ENCODE measurements at regions not wholly inside any gene's neighbourhood (a gene's known extent, or its start where the extent isn't known, plus 50 kb on each side); places are given as distances from the start of the nearest gene placed in this dataset.

- no peak for DNase-seq
These were observed 651.1 kb upstream of the ID2 start for GRCh38 chr2:8030573-8031303.

GRCh38 chr2:8031370-8031769, 650.5 kb upstream of the ID2 start:
- no peak for DNase-seq

DNA sequence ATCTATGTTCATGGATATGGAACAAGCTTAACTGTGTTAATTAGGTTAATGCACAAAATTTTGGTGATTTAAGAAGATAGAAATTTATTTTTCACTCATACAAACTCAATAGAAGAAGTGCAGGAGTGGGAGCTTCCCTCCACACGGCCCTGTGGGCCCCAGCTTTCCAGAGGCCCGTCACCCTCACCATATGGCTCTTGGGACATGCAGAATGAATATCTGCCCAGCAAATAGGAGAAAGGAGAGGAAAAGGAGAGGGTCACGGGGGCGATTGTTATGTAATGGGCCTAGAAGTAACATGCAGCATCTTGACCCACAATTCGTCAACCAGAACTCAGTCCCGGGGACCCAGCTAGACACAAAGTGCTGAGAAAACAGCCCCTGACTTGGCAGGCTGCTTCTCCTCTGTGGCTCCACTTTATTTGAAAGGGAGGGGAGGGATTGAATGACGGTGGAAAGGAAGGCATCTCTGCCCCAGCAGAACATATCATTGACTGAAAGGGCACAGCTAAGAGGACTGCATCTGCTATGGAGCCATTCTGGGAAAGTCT, 648.2 kb upstream of the ID2 start:
- DNase-seq, result no peak

DNA sequence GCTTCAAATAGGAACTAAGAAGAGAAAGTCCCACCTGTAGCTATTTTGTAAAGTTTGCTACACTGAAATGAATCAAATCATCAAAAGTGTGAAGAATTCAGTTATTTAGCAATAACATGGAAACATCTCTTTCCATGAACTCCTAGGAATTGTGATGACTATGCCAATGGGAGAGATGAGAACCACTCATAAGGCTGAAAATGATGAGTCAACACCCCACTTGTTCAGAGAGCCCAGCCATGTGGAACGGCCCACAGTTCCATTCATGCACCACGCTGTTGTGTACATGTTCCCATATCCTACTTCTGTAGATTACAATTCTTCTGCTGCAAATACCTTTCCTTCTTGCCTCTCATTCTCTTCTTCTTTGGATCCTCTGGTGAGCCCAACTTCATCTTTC, 645.5 kb upstream of the ID2 start:
- no peak for DNase-seq

GRCh38 chr2:8039732-8040131, 642.1 kb upstream of the ID2 start:
- DNase-seq, result no peak

DNA sequence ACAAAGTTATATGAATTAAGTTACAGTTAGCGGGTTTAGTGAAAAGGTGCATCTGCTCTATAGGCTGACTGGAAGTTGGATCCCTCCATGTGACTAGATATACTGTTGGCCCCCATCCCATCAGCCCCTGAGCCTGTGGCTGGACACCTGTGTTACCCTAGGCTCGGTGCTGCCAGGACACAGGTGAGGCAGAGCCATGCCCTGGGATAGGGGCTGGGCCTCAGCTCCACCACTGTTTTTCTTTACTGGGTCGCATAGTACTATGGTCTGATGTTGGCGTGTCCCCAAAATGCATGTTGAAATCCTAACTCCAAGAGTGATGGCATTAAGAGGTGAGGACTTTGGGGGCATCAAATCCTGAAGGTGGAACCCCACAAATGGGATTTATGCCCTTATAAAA, 638.6 kb upstream of the ID2 start:
- no peak for DNase-seq

DNA sequence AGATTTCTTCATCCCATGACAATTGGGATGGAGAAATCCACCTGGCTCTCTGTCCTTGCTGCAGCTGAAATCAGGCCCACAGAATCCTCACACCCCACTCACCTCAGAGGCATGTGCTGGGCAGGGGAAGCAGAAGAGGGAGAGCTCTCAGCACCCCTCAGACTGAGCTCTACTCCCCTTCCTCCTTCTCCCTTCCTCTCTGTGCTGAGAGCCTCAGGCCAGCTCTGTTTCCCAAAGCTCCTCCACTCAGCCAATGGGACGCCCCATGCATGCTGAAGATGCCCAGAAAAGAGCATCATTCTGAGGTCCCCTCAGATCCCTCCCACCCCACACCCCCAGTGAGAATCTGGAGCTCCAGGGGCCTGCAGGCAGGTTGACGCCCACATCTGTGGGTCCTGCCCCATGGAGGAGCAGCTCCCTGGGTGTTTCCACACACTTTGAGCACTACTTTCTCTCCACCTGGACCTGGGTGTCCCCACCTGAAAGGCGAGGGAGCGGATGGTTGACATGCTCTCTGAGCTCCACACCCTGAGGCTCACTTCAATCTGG, 637.7 kb upstream of the ID2 start:
- no peak for DNase-seq

DNA sequence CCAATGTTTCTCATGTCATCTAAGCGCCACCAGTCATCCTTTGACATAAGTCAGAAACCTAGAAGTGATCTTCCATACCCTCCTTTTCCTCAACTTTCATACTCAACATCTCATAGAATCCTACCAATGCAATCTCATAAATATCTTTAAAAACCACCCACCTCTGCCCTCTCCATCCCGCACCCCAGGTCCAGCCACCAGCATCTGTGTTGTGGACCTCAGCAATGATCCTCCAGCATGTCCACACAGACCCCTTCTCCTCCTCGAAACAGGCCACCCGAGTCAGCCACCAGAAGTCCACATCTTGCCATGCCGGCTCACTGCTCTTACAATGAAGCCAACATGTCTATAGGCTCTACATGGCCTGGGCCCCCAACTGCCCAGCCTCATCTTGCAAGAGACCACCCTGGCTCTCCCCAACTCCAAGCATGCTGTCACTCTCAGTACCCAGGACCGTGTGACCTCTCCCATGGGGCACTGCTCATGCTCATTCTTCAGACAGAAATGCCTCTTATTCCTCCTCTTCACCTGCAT, 636.7 kb upstream of the ID2 start:
- no peak for DNase-seq

DNA sequence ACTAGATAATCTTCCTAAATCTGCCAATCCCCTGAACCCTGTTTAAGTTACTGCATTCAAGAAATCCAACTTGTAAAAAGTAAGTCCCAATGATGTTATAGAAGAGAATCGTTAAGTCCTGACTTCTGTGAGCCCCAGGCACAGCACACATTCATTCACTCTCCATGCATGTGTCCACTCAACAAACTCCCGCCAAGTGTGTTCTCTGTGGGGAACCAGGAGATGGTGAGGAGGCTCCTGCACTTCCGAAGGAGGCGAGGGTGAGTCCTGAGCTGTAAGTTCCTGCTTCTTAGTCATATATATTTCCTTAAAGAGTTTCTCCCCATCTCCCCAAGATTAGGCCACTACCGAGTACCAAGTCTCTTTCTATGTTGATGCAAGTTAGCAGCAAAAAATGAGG, 635.0 kb upstream of the ID2 start:
- DNase-seq, result no peak

- DNase-seq, result no peak
These were observed 632.7 kb upstream of the ID2 start for GRCh38 chr2:8049176-8049575.

DNA sequence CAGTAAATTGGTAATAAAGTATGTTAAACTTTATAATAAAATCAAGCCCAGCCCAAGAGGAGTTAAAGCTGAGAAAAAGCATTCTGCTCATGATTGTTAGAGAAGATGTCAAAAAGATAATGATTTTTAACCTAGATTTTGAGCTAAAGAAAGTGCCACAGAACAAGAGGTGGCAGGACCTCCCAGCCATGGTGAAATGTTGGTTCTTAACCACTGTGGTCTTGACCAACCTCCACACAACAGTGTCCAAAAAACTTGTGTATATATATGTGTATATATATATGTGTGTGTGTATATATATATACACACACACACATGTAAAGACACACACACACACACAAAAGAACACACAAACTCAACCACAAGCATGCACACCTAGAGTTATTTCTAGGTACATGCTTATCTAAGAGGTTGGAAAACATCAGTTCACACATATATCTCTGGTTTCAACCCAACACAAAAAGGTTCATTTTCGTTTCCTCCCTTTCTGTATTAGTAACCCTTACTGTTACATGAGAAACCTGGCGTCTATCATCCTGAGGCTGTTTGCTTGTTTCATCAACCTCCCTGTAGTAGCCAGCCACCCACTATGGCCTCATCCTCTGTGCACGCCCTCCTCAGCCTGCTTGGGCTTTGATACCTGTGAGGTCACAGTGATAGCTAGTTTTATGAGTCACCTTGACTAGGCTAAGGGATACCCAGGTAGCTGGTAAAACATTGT, 631.8 kb upstream of the ID2 start:
- no peak for DNase-seq

DNA sequence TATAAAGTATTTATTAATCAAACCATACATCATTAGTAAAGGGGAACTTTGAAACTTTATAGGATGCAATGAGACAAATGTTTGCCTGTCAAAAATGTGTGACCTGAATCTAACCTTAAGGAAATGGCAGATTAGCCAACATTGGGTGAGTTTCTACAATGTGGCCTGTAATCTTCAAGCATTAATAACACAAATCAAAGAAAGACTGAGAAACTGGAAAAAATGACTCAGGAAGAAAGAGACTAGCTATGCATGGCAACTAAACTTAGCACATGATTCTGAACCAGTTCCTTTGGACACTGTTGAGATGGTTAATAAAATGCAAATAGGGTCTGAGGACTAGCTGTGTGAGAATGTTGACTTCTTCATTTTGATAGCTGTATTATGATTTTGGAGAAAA, 628.6 kb upstream of the ID2 start:
- no peak for DNase-seq

- DNase-seq, result no peak
These were observed 627.8 kb upstream of the ID2 start for GRCh38 chr2:8054070-8054469.

GRCh38 chr2:8058652-8059051, 623.2 kb upstream of the ID2 start:
- no peak for DNase-seq

GRCh38 chr2:8059255-8059654, 622.6 kb upstream of the ID2 start:
- DNase-seq, result no peak

DNA sequence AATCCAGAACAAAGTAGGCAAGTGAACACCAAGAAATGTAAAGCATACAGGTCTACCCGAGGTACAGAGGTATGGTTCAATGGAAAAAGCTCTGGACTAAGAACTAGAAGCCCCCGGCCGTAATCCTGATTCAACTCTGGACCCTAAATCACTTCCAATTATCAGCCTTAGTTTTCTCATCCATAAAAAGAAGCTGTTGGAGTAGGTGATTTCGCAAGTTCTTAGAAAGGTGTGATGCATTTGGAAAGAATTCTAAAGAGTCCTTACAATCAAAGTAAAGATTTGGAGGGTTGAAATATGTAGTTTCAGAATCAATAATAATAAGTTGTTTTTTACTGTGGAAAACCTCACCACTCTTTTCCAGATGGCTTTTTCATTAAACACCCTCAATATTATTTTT, 622.1 kb upstream of the ID2 start:
- DNase-seq, result no peak

DNA sequence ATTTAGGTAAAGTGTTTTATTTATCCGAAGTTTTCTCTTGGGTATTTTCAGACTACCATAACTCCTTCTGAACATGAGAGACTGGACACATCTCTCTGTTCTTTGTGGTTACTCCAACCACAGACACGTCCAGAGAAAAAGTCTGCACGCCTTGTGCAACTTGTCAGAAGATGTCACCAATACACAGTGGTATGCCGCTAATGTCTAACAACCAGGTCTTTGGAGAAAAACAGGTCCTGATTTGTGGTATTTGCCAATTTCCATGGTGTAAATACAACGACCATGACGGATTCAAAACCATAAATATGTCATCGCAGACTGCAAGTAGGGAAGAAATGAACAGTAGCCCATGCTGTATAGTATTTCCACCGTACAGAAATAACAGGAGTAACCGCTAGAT, 620.6 kb upstream of the ID2 start:
- no peak for DNase-seq

- no peak for DNase-seq
These were observed 617.3 kb upstream of the ID2 start for GRCh38 chr2:8064603-8065002.

- no peak for DNase-seq
These were observed 616.7 kb upstream of the ID2 start for GRCh38 chr2:8065191-8065590.

GRCh38 chr2:8067784-8068336, 614.0 kb upstream of the ID2 start:
- no peak for DNase-seq

- DNase-seq, result no peak
These were observed 608.9 kb upstream of the ID2 start for GRCh38 chr2:8072907-8073306.

- DNase-seq, result no peak
These were observed 607.9 kb upstream of the ID2 start for GRCh38 chr2:8073916-8074315.

Data from hypothalamus (tissue), 51 donors.